ENCODE measurements at regions not wholly inside any gene's neighbourhood (a gene's known extent, or its start where the extent isn't known, plus 50 kb on each side); places are given as distances from the start of the nearest gene placed in this dataset.

GRCh38 chr9:105973951-105974351, 279.6 kb downstream of the TMEM38B start:
- TF ChIP-seq RARB (CRISPR knock-in tag; IDR thresholded peaks at IDR 0.05) (no peak), CREB5 (CRISPR knock-in tag; IDR thresholded peaks at IDR 0.05; ENCODE audit: low read depth) (peak; percentile 47; the same call in 1 of the 2 replicates), TCF4 (CRISPR knock-in tag; IDR thresholded peaks at IDR 0.05; ENCODE audit: borderline replicate concordance) (no peak), ISL1 (CRISPR knock-in tag; IDR thresholded peaks at IDR 0.05) (peak; percentile 84), TSHZ2 (CRISPR knock-in tag; IDR thresholded peaks at IDR 0.05) (no peak), PATZ1 (CRISPR knock-in tag; IDR thresholded peaks at IDR 0.05; ENCODE audit: borderline replicate concordance) (no peak), ZNF565 (CRISPR knock-in tag; conservative IDR thresholded peaks at IDR 0.05; ENCODE audit: low read depth) (no peak), OSR1 (CRISPR knock-in tag; IDR thresholded peaks at IDR 0.05) (no peak), TOX (CRISPR knock-in tag; IDR thresholded peaks at IDR 0.05; ENCODE audit: borderline replicate concordance) (no peak), ZFP3 (CRISPR knock-in tag; IDR thresholded peaks at IDR 0.05) (no peak), BACH2 (CRISPR knock-in tag; IDR thresholded peaks at IDR 0.05; ENCODE audit: borderline replicate concordance) (no peak), SNAI2 (CRISPR knock-in tag; IDR thresholded peaks at IDR 0.05) (no peak), ZNF8 (CRISPR knock-in tag; IDR thresholded peaks at IDR 0.05) (no peak), ESRRG (CRISPR knock-in tag; IDR thresholded peaks at IDR 0.05) (no peak)
- no peak for ATAC-seq

GRCh38 chr9:105975886-105976645, 281.7 kb downstream of the TMEM38B start:
- no peak for ATAC-seq
- TF ChIP-seq TOX (CRISPR knock-in tag; IDR thresholded peaks at IDR 0.05; ENCODE audit: borderline replicate concordance) (no peak), ZC3H10 (CRISPR knock-in tag; IDR thresholded peaks at IDR 0.05) (no peak), ISL1 (CRISPR knock-in tag; IDR thresholded peaks at IDR 0.05) (no peak), ESRRG (CRISPR knock-in tag; IDR thresholded peaks at IDR 0.05) (no peak), ZFP30 (CRISPR knock-in tag; IDR thresholded peaks at IDR 0.05) (no peak), ZNF70 (CRISPR knock-in tag; IDR thresholded peaks at IDR 0.05) (no peak), ZNF565 (CRISPR knock-in tag; conservative IDR thresholded peaks at IDR 0.05; ENCODE audit: low read depth) (no peak), ZFP3 (CRISPR knock-in tag; IDR thresholded peaks at IDR 0.05) (no peak), GLIS3 (CRISPR knock-in tag; IDR thresholded peaks at IDR 0.05) (no peak), PATZ1 (CRISPR knock-in tag; IDR thresholded peaks at IDR 0.05; ENCODE audit: borderline replicate concordance) (no peak), ARNTL (CRISPR knock-in tag; IDR thresholded peaks at IDR 0.05; ENCODE audit: borderline replicate concordance, low read depth) (no peak), RARB (CRISPR knock-in tag; IDR thresholded peaks at IDR 0.05) (no peak), ZNF8 (CRISPR knock-in tag; IDR thresholded peaks at IDR 0.05) (no peak), POU6F1 (CRISPR knock-in tag; IDR thresholded peaks at IDR 0.05; ENCODE audit: borderline replicate concordance, low read depth) (no peak)
